NCI-H345 treated with DMSO at 0.1 percent for 48 hours (cell line): ENCODE measurements at regions not wholly inside any gene's neighbourhood (a gene's known extent, or its start where the extent isn't known, plus 50 kb on each side); places are given as distances from the start of the nearest gene placed in this dataset.

Source experiments
- DNase-seq: peaks from one replicate; lab custom pipeline; 2025; ENCODE audit not compliant: unreplicated experiment; lab: John Stamatoyannopoulos, UW

DNA sequence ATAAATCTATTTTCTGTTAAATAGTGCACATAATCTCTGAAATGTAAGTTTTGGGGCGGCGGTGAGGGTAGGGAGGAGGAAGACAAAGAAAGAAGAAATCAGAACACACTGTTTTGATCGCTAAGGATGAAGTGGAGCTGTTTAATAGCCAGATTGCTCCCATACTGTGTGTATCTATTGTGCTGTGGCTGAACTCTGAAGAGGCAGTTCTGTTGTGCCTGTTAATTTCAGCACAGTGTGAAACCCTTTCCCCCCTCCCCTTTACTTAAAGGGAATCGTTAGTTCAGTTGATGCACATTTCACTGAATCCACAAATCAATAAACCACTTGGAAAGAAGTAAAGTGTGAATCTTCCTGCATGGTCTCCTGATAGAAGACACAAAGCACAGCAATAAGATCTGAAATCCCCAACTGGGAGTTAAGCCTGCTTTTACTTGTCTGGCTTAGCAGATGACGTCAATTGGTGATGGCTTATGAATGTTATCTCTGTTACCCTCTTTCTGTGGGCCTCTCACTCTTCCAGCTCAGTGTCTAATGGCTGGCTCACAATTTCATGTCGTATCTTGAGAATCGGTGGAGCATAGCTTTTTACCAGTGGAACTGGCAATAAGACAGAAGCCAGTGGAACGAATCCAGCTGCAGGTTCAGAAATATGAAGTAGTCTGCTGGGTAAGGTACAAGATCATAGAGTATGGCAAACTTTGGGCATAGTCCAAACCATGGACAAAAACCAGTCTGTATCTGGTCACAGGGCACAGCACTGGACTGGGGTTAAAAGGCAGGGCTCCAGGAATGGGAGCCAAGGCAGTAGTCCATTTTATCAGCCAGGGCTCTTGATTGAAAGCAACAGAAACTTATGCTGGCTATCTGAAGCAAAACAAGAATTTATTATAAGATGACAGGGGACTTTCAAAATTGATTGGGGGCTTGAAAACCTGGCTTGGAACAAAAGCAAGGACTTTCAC lies 413.5 kb upstream of the SEL1L start:
- DNase-seq, result peak; percentile 93

DNA sequence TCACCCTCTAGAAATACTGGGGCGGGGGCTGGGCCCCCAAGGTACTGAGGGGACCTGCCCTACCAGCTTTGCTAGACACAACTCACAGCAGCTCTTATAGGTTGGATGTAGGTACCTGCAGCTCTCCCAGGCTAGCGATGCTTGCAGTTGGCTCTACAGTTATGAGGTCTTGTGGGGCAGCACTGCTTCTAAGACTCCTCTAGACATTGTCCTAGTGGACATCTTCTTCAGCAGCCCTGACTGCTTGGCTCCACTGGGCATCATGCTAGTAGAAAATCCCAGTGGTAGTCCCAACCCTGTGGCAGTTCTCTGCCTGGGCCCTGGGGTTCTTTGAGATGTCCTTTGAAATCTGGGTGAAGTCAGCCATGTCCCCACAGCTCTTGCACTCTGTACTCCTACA lies 419.3 kb upstream of the SEL1L start:
- no peak for DNase-seq

DNA sequence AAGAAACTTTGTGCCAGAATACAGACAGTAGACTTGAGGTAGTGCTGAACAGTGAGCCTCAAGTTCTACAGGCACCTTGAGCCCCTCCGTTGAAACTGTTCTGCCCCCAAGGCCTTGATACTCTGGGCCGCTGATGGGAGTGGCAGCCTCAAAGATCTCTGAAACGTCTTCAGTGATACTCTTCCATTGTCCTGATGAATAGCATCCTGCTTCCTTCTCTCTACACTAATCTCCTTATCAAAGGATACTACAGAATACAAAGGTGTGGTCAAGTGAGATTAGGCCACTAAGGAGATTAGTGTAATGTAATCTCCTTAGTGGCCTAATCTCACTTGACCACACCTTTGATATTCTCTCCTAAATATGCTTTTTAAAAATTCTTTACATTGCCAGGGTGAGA lies 419.8 kb upstream of the SEL1L start:
- no peak for DNase-seq

DNA sequence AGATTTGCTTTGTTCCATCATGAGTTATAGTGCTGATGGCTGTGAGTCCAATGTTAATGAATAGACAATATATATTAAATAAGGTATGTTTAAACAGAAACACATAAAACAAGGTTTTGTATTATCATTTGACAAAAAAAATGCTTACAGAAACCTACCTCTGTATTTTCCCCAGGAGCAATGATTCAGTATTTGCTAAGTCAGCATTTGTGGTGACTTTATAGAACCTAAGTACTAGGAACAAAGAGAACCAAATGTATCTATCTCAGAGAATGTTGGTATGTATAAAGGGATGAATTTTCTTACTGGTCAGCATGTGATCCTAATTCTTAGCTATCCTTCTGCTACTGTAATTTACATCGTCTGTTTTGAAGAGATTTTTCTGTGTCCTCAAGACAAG lies 421.5 kb upstream of the SEL1L start:
- DNase-seq, result no peak

DNA sequence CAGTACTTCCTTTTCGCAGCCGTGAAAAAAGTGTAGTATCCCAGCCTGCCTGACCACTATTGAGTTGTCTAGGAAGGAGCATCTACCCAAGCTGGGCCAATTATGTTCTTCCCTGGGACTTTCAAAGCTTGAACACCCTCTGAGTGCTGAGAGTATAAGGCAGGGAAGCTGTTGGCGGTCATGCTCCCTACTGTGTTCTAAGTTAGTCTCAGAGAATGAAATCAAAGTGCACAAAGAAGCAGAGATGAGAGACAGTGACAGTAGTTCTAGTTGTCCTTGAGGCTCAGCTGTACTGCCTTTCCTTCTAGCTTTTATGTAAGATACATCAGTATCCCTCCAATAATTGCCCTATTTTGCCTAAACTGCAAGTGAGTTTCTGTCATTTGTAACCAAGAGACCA lies 427.1 kb upstream of the SEL1L start:
- no peak for DNase-seq

DNA sequence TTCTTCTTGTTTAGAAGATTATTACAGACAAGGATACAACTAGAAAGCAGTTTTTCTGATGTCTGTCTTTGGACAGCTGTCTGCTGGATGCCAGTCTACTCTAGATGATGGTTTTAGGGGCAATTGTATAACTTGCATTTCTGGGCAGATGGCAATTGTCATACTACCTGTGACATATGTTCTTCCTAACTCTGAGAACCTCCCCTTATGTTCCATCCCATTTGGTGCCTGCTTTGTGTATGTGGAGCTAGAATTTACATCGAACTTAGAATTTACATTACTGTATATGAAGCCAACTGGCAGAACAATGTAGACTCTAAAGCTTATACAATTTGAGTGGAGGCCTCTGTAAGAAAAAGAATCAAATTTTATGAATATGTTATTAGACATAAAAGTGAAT lies 430.2 kb upstream of the SEL1L start:
- DNase-seq, result no peak

DNA sequence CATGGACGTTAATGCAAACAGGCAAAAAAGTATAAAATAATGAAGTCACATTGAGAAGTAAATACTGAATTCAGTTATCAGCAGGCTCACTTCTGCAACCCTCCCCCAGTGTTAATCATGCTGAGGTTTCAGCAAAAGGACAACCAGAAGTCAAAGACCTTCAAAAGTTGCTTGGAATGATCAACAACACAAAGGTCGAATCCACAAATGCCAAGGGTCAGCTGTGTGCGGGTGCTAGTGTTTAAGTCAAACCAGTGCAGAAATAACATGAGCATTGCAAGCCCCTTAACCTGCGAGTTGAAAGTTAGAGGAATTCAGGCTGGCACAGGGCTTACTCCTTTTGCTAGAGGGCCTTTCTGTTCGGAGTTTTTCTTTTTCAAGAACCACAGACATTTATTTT lies 436.7 kb upstream of the SEL1L start:
- DNase-seq, result no peak

DNA sequence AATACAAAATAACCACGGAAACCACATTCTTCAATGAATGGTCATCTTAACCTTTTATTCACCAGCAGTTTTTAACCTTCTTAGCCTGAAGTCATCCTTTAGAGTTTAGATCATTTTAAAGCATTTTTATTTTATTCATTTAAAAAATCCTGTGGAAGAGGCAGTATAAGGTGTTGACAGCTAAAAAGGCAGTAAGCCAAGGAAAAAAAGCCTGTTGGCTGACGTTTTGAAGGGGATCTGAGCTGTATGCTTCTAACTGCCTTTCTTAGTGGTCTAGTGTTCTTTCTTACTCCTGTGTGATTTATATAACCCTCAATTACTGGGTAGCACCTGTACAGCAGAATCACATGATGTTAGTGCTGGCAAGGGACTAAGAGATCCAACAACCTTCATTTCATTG lies 438.3 kb upstream of the SEL1L start:
- no peak for DNase-seq

DNA sequence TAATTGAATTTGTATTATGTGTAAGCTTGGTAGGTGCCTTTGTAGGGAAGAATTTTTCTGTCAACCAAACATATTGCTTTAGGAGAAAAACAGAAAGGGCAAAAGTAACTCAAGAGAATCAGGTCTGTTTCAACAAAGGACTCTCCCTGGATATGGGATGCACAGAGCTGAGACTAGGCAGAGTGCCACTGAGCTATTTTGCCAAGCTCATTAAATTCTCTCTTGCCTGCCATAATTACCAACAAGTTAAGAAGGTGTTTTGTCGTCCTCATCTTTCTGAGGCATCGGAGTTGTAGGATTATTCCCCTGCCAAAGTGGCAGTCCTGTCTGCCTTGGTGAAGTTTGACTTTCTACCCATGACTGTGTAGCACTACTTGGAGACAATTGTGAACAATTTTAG lies 438.9 kb upstream of the SEL1L start:
- DNase-seq, result no peak

DNA sequence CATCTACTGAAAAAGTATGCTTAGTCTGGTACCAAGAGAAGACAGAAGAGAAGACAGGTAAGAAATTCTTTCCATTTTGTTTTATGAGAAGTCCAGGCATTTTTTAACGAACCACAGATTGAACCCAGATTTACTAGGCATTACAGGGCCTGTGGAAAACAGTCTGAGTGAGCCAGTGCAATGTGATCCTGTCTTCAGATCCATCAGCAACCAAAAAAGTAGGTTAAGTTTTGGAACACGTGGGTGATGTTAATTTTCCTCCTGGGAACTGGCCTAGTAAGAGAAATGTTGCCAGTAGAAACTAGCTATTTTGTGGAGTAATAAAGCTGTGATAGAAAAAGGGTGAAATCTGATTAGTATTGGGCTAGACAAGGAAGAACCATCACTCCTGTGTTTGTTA lies 440.9 kb upstream of the SEL1L start:
- no peak for DNase-seq

DNA sequence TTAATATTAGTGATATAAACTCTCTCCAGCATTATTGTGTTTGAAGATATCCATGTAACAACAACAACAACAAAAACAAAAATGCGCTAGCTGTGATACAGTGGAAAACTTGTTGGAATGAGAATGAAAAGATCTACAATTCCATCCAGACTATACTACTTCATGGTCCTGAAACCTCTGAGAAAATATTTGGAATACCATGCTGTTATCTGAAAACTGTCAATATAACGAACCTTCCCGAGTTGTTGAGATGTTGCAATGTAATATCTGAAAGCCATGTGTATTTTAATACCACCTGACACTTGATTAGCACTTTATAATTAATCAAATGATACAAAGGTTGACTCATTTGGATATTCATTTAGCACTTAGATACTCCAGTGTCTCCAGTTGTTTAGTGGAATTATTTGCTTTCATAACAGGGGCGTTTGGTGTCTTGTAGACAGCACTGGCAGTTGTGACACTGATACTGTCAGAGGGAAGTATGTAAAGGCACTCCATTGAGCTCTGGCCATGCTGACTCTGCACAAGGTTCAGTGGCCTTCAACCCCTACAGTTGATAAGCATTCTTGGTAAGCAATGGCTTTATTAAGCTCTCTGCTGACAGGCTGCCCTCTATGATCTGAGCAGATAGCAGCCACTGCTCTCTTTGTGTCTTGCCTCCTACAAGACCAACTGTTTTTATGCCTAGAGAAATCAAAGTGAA lies 447.1 kb upstream of the SEL1L start:
- DNase-seq, result no peak

DNA sequence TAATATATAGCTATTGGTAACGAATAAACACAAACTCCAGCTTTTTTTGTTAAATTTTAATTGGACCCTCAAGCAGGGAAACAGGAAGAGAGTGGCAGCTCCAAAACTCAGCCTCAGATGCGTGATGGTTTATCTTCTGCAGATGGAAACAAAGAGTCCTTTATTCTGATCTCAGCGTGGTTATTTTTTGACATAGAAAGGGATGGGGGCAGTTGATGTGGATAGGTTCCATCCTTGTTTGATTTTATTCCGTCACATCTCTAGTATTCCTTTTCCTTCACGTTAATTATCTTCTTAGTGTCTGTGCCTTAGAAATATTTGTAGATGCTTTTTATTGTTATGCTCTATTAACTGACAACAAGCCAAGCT lies 447.6 kb upstream of the SEL1L start:
- DNase-seq, result no peak

DNA sequence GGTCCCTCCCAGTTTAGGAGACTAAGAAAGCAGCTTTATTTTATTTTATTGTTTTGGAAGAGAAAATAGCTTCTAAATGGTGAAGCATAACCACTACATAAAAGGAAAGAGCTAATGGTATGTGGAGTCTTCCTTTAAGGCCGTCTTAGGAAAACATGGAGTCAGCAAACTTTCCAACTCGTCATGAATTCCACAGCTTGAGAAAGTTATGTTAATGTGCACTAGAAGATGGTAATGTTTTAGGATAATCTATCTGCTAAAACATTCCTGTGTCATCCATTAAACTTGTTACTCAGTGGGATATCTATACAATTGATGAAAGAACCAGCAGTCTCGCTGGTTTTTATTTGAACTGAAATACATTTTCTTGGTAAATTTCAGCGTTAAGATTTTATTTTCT lies 448.4 kb upstream of the SEL1L start:
- DNase-seq, result no peak

DNA sequence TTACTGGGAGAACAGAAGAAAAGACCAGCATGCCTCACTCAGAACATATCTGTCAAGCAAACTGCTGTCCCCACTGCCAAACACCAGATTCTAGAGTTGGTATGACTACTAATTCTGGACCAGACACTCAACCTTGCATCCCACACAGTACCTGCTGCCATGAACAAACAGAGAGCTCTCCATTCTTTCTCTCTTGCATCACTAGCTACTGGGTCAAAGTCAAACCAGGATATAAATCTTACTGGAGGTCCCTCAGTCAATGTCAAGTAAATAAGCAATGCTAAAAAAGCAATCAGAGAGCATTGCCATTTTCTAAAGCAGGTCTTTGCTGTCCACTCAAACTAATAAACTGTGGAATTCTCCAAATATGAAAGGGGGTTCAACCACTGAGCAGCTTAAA lies 452.4 kb upstream of the SEL1L start:
- DNase-seq, result no peak

DNA sequence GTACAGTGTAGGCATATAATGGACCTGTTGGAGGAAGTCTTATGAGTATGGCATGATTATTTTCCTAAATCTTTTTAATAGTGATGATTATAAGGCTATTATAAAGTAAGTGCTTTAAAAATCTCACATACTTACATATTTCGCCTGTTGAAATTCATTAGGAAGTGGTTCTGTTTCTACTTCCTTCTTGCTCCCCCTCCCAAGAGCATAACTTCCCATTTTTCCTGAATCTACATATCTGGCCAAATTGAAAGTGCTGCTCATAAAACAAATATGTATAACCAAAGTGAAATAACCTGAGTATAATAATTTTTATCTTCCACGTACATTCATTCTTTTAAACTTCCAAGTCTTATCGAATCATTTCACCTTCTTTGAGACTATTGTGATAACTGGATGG lies 455.6 kb upstream of the SEL1L start:
- no peak for DNase-seq

DNA sequence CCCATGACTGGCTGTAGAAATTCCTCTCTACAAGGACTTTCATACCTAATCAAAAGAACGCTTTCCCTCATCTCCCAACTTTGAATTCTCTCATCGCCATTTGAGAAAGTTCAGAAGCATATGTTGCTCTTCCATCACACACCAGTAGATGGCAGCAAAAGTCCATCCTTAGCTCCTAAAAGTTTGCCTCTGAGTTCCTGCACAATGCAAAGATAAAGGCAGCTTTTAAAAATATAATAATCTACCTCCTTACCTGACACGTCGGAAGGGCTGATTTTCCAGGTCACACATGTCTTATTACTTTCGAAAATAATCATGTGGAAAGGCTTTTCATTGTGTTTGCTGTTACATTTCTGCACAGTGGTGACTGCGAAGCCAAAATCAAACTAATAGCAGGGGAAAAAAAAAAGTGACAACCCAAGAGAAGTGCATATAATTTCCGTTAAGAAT lies 456.7 kb upstream of the SEL1L start:
- DNase-seq, result peak; percentile 40

DNA sequence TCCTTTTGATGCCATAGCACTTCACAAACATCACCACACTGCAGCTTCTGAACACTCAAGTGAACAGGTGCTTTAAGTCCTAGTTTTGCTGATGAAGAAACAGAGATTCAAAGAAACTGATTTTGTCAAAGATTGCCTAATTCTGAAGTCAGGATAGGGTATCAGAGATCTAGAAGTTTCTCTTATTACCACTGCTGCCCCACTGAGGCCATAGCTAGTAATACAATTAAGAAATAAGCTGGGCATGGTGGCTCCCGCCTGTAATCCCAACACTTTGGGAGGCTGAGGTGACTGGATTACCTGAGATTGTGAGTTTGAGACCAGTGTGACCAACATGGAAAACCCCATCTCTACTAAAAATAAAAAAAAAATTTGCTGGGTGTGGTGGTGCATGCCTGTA lies 458.3 kb upstream of the SEL1L start:
- no peak for DNase-seq

DNA sequence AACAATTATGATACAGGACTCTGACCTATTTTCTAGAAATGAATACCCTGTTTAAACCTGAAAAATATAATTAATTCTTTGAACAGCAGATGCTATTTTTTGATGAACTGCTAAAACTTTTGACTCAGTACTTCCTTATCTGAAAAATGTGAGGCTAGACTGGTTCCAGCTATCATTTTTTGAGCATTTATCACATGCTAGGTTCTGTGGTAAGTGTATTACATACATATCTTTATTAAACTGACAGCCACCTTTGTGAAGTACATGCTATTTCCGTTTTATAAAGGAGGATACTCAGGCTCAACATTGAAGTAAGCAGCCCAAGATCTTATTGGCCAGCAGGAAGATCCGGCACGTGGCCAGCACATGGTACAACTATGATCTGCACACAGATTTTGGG lies 459.8 kb upstream of the SEL1L start:
- no peak for DNase-seq

DNA sequence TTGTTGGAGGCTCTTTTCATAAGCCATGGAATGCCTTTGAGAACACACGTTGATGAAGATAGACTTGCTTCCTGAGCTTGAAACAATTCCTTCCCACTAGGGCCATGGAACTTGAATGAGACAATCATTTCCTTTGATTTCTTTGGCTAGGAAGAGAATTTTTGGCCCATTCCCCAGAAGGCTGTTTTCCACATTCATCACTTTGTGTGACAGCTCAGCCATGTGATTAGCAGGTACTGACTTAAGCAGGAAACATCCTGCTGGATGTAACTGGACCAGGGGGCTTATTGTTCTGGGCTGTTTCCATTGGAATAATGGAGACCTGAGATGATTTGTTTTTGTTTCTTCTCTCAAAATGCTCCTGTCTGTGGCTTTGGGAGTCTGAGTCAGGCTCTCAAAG lies 469.8 kb upstream of the SEL1L start:
- no peak for DNase-seq

DNA sequence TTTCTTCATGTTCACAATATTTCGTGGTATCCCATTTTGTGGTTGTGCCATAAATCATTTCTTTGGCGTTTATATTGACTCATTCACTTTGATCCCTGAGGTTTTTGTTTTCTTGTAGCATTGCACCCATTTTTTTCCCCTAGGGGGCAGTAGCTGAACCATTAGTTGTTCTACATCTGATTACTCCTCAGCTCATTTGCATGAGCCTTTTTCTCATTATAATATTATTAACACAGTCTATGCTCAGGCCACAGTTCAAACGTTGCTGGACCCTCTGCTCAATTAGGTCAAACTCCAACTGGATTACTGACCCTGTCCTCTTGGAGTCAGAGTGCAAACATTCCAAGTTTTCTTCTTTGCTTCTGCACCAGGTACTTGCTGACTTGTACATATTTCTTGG lies 475.4 kb upstream of the SEL1L start:
- no peak for DNase-seq

DNA sequence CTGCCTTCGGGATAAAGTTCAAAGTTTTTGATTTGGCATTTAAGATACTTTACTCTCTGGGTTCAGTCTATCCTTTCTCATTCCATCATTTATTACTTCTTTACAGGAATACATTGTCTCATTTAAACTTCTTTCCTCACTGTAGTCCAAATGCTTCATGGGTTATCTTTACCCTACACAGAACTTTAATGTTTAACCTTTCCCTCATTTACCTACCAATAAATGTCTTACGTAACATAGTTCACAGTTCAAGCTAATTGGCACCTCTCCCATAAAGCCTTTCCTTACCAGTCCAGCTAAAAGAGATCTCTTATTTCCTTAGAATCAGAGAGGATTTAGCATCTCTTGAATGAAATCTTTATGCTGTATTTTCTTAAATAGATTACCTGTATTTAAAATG lies 476.3 kb upstream of the SEL1L start:
- no peak for DNase-seq

DNA sequence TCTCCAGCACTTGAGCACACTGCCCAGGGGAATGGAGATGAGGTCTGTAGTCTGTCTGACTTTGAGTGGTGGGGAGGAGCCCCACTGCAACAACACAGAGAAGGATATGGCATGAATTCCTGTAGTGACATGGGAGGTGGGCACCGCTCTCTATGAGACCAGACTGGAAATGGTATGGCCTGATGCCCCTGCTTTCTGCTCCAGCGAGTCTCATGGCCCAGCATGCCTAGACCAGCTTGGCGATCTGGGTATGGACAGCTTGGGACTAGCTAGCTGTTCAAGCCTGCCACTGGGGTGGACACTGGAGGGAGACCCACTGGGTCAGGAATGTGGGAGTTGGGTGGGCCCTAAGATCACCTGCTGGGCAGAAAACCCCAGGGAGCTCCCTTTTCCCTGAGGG lies 477.8 kb upstream of the SEL1L start:
- no peak for DNase-seq

DNA sequence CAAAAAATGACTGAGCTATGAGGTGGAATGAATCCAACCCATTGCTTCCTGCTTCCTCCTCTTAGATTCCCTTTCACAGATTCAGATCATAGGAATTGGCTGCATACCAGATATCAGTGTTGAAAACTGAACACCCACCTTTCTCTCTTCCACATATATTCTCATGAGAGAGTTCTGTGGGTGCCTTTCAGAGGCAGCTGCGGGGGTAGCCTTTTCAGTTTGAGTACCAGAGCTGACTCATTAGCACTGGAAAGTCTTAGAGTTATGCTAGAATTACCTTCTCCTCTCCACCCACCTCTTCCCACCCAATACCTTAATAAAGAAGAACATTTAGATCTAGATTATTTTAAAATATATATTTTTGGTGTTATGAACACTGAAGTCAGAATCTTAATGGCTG lies 495.4 kb upstream of the SEL1L start:
- DNase-seq, result no peak
